Activated CD4-positive, alpha-beta T cell treated with anti-CD3 and anti-CD28 coated beads for 4 hours (primary cell): ENCODE measurements at regions not wholly inside any gene's neighbourhood (a gene's known extent, or its start where the extent isn't known, plus 50 kb on each side); places are given as distances from the start of the nearest gene placed in this dataset.

Experiments used
- DNase-seq, 2 donors: peaks; one replicate each; pipeline ENCODE4 v3.0.0-alpha.2; 2020

GRCh38 chr9:87211669-87212068 is 264.4 kb upstream of the GAS1 start:
- no peak for DNase-seq

DNA sequence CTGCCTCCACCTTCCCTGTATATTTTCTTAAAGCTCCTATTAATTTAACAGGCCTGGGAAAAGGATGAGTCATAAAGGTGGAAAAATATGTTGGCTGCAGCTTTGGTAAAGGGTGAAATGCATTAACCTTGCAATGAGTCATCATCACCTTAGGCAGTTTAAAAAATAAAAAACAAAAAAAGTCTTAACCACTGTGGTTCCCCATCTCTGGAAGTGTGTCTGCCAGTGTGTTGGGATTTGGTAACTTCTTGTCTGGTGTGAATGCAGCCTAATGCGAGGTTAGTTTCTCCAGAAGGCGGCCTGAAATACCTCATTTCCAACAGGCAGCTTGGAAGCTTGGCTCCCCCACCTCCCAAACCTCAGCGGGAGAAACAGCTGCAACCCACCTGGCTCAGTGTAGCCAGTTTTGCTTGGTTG is 265.3 kb upstream of the GAS1 start:
- DNase-seq, result no peak

DNA sequence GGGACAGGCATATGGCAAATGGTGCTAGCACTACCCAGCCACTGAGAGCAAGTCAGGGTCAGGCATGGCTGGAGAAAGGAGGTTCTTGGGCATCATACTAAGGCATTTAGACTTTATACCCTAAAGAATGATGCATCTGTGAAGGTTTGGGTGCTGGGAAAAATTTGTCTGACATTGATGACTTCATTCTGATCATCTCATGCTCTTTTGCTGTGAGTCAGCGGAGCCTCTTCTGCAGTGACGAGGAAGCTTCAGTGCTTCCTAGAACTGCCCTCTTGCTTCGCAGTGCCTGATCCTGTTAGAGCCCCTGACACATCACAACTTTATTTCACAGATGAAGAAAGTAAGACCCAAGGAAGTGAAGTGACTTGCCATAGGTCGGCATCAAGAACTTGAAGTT is 266.6 kb upstream of the GAS1 start:
- no peak for DNase-seq

DNA sequence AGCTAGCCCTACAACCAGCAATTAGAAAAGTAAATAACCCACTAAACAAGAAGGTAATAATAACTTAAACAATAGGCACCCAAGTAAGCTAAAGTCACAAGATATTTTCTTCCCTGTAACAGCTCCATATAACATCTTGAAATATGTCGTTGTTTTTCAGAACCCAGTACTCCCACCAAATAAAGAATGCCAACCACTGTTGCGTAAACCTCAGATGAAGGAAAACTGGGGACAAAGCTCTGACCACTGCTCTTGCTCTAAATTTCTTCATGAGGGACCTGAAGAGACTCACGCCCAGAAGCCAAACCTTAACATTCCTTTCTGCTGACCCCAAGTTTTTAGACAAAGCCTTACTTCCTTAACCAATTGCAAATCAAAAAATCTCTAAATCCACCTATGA is 267.7 kb upstream of the GAS1 start:
- no peak for DNase-seq

DNA sequence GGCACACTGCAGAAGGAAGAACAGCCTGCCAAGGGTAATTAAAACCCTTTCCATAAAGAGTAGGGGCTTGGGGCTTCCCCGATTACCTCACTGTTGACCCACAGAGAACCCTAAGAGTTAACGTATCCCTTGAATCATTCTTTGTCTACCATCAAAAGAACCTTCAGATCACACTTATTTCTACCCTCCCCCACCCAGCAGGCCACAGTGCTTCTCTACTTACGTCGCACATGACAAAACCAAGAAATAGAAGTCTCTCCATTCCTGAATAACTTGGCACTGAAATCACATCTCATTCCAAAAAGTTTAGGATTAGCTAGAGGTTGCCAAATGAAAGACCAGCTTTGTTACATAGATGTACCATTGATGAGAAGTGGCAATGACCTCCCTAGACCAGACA is 268.7 kb upstream of the GAS1 start:
- no peak for DNase-seq

DNA sequence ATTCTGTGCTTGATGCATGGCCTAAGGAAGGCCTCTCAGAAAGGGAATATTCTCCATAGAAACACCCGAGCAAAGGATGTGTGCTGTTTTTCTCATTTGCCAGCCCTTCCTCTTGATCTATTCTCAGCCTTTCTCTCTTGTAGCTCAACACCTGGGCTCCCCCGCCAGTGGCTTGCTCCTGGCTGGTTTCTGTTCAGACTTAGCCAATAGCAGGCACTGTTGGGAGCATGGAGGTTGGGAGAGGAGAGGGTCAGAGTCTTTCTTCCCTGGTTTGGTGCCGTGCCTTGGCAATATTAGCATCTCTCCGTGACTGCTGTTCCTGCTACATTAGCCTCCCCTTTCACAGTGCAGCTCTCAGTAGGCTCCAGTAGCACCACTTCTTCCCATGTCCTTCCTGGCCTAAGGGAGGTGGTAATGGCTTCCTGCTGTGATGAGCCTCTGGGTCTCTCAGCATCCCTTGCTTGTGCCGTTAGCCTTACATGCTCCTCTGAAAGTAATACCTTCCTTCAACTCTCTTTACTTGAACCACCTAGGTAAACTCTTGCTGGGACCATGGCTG is 269.7 kb upstream of the GAS1 start:
- DNase-seq, result no peak

DNA sequence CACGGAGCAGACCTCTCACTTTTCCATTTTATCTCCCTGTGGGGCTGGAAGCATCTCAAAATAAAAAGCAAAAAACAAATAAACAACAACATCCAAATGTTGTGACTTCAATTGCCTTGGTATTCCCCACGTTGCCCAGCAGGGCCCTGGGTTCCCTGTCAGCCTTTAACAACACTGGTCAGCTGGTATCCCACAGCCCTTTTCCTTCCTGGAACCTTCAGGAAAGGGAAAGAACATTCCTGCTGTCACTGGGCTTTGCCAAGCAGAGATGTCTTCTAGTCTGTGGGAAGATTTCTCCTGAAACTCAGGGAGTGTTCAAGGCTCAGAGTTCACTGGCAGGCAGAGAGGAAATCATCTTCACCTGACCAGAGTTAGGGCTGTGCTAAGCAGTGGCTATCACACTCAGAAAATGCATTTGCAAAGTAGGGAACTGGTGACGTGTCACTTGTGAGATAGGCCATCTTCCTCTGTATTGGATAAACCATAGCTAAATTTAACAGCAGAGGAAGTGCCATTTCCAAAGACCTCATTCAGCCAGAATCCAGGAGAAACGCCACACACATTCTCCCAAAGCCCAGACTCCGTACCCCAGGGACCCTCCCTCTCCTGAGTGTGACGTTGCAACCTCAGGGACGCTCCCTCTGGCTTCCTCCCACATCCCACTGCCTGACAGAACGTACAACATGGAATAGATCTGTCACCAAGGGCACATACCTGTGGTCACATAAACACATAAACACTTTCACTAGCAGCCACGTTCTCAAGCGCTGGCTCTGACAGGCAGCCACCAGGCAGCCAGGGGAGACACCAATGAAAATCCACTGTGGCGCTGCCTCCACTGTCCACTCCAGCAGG is 274.0 kb upstream of the DAPK1 start:
- DNase-seq, result no peak

- no peak for DNase-seq
Observed at GRCh38 chr9:87226896-87227295, 270.8 kb upstream of the DAPK1 start.

DNA sequence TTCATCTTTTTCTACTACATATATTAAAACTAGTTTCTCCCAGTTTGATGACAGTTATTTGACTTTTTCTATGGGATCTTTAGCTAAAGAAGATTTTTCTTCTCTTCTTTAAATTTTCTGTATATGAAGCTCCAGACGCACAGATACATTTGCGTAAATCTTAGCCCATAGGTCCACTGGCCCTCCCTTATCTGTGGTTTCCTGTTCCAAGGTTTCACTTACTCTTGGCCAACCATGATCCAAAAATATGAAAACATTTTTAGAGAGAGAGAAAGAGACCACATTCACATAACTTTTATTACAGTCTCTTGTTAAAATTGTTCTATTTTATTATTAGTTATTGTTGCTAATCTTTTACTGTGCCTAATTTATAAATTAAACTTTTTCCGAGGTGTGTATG is 270.2 kb upstream of the DAPK1 start:
- no peak for DNase-seq

- no peak for DNase-seq
Observed at GRCh38 chr9:87229108-87229507, 268.6 kb upstream of the DAPK1 start.

GRCh38 chr9:87233431-87233830 is 264.2 kb upstream of the DAPK1 start:
- DNase-seq, result no peak

DNA sequence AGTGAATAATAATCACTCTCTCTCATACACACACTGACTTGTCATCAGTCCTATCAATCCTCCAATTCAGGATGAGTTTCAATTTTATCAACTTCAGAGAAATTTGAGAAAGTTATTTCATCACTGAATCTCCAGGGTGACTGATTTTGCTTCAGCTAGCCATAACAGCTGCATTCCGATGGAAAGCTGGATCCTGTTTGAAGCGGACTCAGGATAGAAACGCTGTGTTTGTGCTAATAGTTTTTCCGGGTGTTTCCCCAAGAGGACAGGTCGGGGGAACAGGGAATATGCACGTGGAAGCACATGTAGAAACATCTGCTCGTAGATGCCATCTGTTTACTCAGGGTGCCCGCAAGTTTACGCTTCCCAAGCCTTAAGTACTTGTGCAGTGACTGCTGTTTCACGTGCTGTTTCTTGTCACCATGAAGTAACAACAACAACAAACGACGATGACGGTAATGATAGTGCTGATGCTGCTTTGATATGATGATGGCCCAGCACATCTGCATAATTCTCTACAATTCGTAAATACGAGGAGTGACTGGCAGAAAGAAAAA is 263.7 kb upstream of the DAPK1 start:
- DNase-seq, result no peak

- DNase-seq, result no peak
Observed at GRCh38 chr9:87234854-87235253, 262.8 kb upstream of the DAPK1 start.

DNA sequence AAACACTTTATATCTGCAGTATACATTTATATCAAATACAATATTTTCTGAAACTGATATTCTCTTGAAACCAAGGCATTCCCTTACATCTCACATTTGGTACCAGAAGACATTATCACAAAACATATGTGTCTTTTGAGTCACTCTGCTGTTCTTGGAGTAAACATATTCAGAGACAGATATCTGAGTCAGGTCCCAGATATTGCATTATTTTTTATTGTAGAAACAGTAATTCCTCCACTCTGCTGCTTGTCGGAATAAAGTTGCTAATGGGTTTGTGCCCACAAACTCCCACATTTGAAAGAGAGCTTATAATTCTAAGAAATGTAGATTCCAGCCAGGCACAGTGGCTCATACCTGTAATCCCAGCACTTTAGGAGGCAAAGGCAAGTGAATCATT is 261.1 kb upstream of the DAPK1 start:
- no peak for DNase-seq

- DNase-seq, result no peak
Observed at GRCh38 chr9:87237336-87237735, 260.3 kb upstream of the DAPK1 start.

GRCh38 chr9:87238545-87238944 is 259.1 kb upstream of the DAPK1 start:
- no peak for DNase-seq

GRCh38 chr9:87239312-87239711 is 258.4 kb upstream of the DAPK1 start:
- DNase-seq, result no peak

GRCh38 chr9:87243602-87244001 is 254.1 kb upstream of the DAPK1 start:
- DNase-seq, result no peak

DNA sequence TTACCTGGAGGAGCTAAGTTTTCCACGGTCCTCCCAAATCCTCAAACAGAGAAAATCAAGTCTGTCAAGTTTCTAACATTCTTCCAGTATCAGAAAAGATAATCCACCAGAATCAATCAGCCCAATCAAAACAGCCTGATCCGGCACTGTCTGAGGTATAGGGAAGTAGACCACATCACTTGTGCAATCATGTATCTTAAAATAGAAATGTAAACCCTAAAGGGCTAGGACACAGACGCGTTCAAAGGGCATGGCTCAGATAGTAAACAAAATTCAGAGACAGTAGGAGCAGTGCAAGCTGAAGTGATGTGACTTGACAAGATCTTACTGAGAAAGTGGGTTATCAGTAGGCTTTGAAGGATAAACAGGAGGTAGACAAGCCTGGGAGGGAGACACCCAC is 252.4 kb upstream of the DAPK1 start:
- no peak for DNase-seq

GRCh38 chr9:87247097-87247496 is 250.6 kb upstream of the DAPK1 start:
- DNase-seq, result no peak

- no peak for DNase-seq
Observed at GRCh38 chr9:87249029-87249428, 248.6 kb upstream of the DAPK1 start.

- DNase-seq, result no peak
Observed at GRCh38 chr9:87250205-87250604, 247.5 kb upstream of the DAPK1 start.

DNA sequence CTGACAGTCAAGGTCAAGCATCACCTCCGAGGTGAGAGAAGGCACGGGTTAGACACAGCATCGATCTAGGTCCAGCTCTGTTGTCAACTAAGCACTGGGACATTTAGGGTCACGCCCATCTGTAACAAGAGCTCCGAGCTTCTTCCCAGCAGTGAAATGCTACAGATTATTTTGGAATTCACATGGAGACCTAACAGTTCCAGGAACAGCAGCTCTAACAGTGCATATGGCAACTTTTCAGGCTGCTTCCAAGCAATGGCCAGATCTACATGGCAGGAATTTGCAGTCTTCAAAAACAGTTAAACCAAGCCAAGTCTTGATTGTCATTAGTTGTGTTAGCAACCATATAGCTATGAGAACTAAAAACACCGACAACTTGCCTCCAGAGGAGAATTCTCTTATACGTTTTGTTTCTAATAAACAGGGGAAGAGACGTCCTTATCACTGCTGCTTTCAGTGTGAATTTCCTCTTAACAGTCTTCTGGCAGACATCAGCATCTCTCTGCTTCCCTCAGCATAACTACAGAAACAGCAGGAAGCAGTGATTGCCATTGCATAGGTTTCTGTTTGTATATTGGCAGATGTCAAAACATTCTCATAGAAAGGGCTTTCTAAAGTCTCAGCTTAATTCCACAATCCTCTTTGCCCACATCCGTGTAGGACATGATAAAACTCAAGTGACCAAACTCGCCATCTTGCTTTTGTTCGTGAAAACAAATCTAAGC is 242.1 kb upstream of the DAPK1 start:
- DNase-seq, result no peak

DNA sequence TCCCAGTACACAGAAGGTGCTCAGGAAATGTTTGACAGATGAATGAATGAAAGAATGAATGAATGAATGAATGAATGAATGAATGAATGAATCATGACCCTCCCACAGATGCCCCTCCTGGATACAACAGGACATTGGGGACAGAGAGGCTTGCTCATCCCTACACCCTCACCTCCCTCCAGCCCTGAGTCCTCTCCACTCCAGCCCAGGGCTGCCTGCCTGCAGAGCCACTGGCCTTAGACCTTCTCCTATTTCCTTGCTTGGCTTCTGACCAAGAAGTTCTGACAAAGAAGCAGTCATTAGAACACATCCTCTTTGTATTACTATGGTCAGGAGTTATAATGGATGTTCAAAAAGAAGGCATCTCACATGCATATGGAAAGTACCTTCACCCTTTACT is 240.7 kb upstream of the DAPK1 start:
- DNase-seq, result no peak
